Stimulated activated CD8-positive, alpha-beta memory T cell treated with anti-CD3 and anti-CD28 coated beads, Interleukin-7, amount 100 ng/mL, for 1 hour (primary cell): ENCODE measurements at regions not wholly inside any gene's neighbourhood (a gene's known extent, or its start where the extent isn't known, plus 50 kb on each side); places are given as distances from the start of the nearest gene placed in this dataset.
"Not testable (repeated sequence)": the region's sequence is repeated elsewhere in the genome, so short reads cannot be mapped to it uniquely, and the experiment has no call there.

Experiments used
- DNase-seq, 2 donors: peaks; one replicate each; pipeline ENCODE4 v3.0.0-alpha.2; 2020; ENCODE audit warnings: low read depth in 2 of 2

GRCh38 chr1:5766996-5767395, 225.2 kb downstream of the NPHP4 start:
- DNase-seq, result not testable (repeated sequence)

DNA sequence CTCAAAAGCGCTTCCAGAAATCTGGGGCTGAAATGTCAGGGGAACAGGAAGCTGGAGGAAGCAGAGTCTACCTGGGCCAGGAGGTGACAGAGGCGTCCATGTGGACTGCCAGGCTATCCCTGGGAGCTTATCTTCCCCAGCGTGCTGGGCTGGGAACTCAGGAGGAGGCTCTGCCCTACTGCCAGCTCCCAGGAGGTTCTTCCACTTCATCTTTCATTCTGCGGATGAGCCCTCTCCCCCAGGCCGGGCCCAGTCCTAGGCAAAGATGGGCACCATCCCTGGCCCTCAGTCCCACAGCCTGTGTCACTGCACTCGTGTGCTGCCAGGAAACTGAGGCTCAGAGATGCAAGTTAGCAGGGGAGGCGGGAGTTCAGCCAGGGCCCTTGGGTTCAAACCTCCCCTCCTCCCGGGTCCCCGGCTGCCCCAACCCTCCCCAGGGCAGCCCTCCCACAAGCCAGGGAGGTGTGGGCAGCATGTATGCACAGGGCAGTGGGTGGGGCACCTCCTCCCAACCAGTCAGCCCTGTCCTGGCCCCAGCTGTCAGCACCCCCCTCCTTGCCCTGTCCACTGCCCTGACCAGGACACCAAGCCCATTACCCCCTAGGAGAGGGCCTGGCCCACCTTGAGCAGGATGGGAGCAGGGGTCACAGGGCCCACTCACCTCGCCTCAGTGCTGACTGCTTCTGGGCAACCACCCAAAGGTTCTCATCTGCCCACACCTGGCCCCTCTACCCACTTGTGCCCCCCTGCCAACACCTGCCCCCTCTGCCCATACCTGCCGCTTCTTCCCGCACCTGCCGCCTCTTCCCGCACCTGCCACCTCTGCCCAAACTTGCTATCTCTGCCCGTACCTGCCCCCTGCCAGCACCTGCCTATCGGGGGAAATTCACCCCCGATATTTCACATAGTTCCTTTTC, 226.0 kb downstream of the NPHP4 start:
- no peak for DNase-seq

GRCh38 chr1:5765483-5765882, 226.7 kb downstream of the NPHP4 start:
- DNase-seq, result no peak

GRCh38 chr1:5764959-5765358, 227.3 kb downstream of the NPHP4 start:
- no peak for DNase-seq

DNA sequence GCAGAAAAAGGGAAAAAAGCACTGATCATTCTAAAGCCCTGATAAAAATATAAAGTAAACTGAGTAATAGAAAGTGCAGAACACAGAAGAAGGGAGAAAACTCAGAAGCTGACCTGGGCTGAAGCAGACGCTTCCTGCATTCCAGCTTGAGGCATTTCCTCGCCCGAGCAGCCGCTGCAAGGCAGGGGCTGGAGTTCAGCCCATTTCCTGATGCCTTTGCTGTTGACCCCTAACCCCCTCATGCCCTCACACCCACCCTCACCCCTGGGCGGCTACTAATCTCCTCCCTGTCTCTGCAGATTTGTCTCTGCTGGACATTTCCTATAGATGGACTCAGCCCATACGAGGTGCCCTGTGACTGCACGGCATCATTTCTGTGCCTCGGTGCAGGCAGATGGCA, 227.8 kb downstream of the NPHP4 start:
- no peak for DNase-seq

DNA sequence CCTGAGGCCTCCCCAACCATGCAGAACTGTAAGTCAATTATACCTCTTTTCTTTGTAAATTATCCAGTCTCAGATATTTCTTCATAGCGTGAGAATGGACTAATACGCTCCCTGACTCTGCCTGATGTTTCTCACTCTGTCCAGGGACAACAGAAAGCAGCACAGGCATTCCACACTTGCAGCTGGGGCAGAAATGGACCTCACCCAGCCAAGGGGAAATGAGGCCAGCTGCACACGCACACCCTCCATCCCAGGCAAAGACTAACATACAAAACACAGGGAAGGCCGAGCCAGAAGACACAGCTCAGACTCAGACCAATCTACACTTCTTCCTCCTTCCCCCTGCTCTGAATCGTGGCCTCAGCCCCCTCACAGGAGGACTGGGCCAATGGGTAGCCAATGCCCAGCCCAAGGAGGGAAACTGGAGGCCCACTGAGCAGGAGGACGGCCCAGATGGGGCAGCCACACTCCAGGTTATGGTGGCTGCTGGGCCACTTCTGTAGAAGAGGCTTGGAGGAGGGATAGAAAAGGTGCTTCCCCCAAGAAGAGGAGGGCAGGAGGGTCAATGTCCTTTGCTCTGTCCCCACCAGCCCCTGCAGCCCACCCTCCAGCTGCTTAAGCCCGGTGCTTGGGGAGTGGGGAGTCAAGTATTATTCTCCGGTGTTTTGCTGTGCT, 228.4 kb downstream of the NPHP4 start:
- no peak for DNase-seq

DNA sequence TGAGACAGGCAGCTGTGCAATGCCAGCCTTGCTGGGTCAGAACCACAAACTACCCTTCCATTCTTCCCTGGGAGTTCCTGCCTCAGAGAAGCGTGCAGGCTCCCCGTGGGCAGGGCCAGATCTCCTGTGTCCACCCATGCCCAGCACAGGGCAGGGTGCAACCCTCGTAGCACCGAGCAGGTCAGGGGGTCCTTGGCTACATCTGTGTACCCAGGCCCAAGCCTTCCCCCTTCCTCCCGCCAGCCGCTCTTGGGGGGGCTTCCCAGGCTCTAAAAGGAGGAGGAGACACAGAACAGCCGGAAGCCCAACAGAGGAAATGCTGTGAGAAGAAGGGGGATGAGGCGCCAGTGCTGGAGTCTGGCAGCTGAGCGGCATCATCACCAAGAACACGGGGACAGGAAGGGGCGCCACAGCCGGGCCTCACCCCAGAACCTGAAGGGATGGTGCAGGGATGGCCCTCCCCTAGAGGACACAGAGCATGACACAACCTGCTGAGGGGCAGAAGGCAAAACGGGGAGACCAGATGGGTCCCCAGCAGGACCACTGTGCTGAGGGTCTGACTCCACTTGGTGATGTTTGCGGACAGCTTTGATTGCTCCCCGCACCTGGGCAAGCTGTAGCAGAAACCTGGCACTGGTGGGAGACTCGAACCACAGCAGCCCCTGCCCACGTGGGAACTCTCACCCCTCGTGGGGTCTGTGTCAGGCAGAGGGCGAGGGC, 233.2 kb downstream of the NPHP4 start:
- no peak for DNase-seq

DNA sequence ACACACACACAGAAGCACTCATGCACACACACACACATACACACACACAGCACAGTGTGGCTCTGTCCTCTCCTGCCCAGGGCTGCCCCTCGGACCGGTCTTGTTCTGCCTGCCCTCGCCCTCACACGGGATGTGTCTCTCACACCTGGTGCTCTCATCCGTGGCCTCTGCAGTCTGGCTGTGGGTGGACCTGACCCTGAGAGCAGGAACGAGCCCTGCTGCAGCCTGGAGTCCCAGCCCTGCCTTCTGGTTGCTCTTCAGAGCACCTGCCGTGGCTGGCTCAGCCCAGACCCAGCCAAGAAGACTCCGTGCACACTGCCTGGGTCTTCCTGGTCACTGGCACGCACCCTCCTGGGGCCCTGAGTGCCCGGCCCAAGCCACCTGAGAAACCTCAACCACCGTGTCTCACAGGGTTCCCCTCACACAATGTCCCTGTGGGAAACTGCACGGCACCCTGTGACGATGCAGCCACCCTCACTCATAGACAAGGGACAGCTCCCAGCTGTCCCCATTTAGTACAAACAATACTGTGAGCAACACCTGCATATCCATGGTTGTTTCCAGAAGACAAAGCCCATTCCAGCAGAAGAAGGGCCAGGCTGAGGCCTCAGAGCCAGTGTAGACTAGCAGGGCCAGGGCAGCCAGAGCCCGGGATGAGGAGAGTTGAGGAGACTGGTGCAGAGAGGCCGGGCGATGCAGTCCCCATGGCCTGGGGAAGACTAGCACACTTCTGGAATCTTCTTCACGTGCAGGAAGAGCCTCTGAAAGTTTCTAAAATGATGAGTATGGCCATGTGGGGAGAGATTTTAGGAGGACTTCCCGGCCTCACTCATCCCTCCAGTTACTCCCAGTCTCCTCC, 234.0 kb downstream of the NPHP4 start:
- no peak for DNase-seq

GRCh38 chr1:5757187-5757805, 234.9 kb downstream of the NPHP4 start:
- DNase-seq, result no peak

DNA sequence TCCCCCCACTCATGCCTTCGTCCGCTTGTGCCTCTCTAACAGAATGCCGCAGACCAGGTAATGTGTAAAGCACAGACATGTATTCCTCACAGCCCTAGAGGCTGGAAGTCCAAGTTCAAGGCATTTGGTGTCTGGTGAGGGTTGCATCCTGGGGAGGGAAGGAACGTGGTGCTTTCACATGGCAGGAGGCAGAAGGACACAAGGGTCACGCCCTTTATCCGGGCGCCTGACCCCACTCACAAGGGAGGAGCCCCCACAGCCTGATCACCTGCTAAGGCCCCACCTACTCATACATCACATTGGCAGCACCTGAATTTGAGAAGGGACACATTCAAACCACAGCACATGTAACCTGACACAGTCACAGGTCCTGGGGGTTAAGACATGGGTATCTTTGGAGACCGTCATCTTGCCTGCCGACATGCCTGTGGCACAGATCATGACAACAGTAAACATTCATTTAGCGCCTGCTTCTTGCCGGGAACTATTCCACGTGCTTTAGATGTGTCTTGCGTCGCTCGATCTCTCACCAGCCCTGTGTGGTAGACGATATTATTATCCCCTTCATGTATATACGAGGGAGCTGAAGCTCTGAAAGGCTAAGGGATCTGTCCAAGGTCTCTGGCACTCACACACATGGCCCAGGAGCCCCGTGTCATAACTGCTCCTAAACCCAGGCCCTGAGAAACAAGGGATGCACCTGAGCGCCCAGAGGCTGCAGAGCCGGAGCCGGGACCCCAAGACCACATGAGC, 235.6 kb downstream of the NPHP4 start:
- no peak for DNase-seq

- DNase-seq, result no peak
Observed at GRCh38 chr1:5755552-5756125, 236.6 kb downstream of the NPHP4 start.

- no peak for DNase-seq
Observed at GRCh38 chr1:5754817-5755551, 237.2 kb downstream of the NPHP4 start.

- no peak for DNase-seq
Observed at GRCh38 chr1:5753549-5754421, 238.4 kb downstream of the NPHP4 start.

DNA sequence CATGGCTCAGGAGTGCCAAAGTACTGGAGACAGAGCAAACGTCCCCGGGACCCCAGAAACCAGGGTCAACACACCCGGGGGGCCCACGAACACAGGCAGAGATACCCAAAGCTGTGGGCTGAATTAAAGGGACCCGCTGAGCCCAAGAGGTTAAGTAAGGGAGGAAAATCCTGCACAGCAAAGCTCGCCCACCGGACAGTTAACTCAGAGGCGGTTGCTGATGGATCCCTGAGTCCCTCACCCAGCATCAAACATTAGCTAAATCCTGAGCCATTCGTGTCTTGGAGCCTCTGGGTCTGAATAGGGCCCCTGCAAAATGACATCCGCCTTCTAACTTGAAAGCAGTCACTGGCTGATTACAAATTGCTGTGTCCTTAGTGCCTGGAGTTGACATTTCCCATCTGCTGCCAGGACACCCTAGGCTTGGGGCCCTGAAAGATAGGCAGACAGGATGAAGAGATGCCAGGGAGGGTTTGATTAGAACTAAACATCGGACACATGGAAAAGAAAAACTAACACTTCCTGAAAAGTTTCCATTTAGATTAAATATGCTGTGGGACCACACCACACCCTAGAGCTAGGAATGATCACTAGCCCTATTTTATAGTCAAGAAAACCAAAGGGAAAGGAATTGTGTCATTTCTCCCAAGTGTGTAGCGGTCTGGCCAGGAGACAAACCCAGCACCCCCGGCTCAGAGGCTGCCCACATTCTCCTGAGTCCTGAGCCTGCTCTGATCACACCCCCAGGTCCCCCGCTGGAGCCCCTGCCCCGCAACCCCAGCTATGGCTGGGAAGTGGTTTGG, 239.3 kb downstream of the NPHP4 start:
- no peak for DNase-seq

DNA sequence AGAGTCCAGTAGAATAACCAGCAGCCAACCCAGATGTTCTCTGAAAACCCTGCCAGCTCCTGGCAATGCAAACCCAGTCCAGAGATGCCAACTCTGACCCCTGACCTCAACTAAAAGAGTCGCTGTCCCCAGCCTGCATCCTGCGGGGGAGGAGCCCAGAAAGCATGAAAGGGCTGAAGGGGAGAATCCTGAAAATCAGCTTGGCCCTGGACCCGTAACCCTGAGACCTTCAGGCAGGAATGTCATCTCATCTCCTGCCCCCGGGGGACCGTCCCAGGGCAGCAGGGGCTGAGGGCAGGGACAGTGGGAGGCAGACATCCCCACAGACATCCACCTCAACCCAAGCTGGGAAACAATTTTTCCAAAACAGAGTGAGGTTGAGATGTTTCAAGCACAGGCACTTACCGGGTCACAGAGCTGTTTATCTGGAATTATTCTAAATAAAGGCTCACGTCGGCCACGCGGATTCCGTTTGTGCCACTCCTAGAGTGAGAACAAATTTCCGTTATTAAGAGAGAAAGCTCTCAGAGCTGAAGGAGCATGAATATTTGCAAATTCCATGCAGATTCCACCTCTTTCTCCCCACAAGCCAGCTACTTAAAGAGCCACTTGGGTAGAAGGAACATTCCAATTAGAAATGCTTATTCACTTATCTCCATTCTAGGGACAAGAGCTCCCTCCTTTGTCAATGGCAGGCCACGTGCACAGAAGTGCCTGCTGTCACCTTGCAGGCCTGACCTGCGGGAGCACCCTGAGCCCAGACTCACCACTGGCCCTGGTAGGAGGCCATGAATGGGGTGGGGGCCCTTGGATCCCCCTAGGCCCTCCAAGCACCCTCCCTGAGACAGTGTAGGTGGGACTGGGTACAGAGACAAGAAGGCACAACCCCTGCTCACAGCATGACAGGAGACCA, 240.1 kb downstream of the NPHP4 start:
- no peak for DNase-seq

DNA sequence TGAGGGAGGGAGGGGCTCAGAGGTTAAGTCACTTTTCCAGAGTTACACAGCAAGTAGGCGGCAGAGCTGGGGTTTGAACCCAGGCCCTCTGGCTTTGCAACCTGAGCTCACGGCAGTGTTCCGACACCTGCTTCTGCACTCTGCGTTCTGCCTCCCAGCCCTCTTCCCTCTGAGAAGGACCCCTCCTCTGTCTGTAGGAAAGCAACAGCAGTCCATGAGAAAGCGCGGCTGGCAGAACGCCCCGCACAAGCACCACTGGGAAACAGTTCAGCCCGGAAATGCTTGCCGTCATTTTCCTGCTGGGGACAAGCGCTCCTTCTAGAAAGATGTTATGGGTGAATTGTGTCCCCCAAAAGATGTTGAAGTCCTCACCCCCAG, 241.1 kb downstream of the NPHP4 start:
- DNase-seq, result no peak
